ENCODE measurements at regions not wholly inside any gene's neighbourhood (a gene's known extent, or its start where the extent isn't known, plus 50 kb on each side); places are given as distances from the start of the nearest gene placed in this dataset.

DNA sequence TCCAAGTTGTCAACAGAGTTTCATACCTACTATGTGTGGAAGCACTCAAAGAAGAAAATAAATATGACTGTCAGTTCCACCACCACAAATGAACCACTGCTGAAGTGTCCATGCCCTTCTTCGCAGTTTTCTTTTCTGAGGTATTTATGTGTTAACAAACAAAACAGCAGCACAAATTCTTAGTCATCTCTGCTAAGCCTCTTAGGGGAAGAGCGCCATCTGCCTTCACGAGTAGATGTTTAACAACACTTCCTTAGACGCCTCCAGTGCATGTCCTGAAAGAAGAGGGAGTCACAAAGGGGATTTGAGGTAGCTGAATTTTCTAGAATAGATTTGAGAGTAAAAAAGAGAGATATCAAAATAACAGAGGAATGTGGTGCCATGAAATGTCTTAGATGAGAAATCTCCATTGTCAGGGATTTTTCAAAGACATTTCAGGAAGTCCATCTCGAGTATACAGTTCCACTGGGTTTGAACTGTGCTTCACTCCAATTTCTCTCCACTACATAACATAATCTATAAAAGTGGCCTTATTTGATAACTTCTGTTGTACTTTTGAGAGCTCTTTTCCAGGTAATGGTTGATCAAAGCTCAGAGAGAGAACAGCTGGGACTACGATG, 775.3 kb upstream of the POM121L12 start:
- H3K9me3 ChIP-seq: no peaks in the 10 kb centered on the region
- no peaks in the 10 kb centered on the region for H3K36me3 ChIP-seq
- TF ChIP-seq, protein P1, sequence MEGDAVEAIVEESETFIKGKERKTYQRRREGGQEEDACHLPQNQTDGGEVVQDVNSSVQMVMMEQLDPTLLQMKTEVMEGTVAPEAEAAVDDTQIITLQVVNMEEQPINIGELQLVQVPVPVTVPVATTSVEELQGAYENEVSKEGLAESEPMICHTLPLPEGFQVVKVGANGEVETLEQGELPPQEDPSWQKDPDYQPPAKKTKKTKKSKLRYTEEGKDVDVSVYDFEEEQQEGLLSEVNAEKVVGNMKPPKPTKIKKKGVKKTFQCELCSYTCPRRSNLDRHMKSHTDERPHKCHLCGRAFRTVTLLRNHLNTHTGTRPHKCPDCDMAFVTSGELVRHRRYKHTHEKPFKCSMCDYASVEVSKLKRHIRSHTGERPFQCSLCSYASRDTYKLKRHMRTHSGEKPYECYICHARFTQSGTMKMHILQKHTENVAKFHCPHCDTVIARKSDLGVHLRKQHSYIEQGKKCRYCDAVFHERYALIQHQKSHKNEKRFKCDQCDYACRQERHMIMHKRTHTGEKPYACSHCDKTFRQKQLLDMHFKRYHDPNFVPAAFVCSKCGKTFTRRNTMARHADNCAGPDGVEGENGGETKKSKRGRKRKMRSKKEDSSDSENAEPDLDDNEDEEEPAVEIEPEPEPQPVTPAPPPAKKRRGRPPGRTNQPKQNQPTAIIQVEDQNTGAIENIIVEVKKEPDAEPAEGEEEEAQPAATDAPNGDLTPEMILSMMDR (IDR thresholded peaks at IDR 0.05; ENCODE audit: low read depth, low read length): peak; percentile 66
- DNase-seq: peak; percentile 43
- H3K4me3 ChIP-seq (ENCODE audit: low read depth, low read length): no peak overlapping the region
- no peaks in the 10 kb centered on the region for H3K27me3 ChIP-seq
- H3K4me1 ChIP-seq: peaks cover 3% of the 10 kb centered on the region; the same call in 1 of the 2 replicates

DNA sequence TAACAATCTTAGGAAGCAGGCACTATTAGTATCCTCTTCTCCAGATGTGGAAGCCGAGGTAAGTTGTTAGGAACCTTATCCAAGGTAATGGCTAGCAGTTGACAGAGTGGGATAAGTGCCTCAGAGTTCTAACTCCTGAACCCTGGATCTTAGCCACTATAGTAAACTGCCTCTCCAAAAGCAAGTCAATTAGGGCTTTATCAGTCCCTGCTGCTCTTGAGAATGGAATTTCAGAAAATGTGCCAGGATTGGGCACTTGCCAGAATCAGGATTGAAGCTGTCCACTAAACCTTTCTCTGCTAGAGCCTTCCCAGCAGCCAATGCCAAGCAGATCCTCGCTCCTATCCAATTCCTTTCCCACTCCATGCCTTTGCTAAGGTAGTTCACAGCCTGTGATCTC, 777.5 kb upstream of the POM121L12 start:
- TF ChIP-seq, protein P1 (IDR thresholded peaks at IDR 0.05; ENCODE audit: low read depth, low read length): no peak
- Histone ChIP-seq H3K4me3 (ENCODE audit: low read depth, low read length) (no peak overlapping the region), H3K4me1 (peaks cover 3% of the 10 kb centered on the region; the same call in 1 of the 2 replicates), H3K27me3 (no peaks in the 10 kb centered on the region), H3K9me3 (no peaks in the 10 kb centered on the region), H3K36me3 (no peaks in the 10 kb centered on the region)
- DNase-seq: no peak

GRCh38 chr7:52254396-52255010, 780.9 kb upstream of the POM121L12 start:
- H3K36me3 ChIP-seq: no peaks in the 10 kb centered on the region
- H3K27me3 ChIP-seq: no peaks in the 10 kb centered on the region
- H3K9me3 ChIP-seq: no peaks in the 10 kb centered on the region
- no peak for DNase-seq
- H3K4me1 ChIP-seq: peaks cover 8% of the 10 kb centered on the region
- H3K4me3 ChIP-seq (ENCODE audit: low read depth, low read length): no peak overlapping the region
- TF ChIP-seq, protein P1 (IDR thresholded peaks at IDR 0.05; ENCODE audit: low read depth, low read length): no peak

DNA sequence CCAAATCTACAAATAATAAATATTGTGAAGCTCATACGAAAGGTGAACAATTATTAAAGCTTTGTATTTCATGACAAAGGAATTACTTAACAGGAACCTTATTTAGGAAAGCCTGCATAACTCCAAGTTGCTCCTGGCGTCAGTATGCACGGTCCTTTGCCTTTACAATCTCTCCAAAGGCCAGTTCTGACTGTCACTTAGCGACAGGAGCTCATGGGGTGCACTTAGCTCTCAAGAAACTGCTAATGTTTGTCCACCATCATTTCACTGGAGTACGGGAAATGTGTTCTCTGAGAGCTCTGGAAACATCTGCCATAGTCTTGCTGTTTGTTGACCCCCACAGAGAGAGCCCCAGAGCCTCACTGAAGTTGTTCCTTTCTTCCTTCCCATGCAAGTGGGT, 781.5 kb upstream of the POM121L12 start:
- DNase-seq: no peak
- H3K36me3 ChIP-seq: no peaks in the 10 kb centered on the region
- no peaks in the 10 kb centered on the region for H3K9me3 ChIP-seq
- TF ChIP-seq, protein P1 (IDR thresholded peaks at IDR 0.05; ENCODE audit: low read depth, low read length): no peak
- peaks cover 13% of the 10 kb centered on the region for H3K4me1 ChIP-seq
- no peak overlapping the region for H3K4me3 ChIP-seq (ENCODE audit: low read depth, low read length)
- H3K27me3 ChIP-seq: no peaks in the 10 kb centered on the region

DNA sequence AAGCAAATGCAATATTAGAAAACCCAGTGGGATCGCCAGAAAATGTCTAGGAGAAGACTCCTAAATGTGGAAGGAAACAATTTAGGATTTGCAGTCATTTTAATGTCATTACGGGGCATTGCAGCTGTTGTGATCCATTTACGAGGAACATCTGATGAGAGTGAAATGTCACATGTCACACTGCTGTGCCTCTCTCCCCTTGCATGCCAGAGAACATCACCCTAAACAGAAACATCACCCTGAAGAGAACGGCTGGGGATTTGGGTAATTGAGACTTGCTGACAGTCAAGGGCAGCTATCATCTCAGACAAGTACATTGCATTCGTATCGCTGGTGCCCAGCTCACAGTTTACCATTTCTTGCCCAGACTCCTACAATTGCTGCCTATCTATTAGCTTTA, 785.7 kb upstream of the POM121L12 start:
- Histone ChIP-seq H3K9me3 (no peaks in the 10 kb centered on the region), H3K4me1 (peaks cover 16% of the 10 kb centered on the region), H3K27me3 (no peaks in the 10 kb centered on the region), H3K4me3 (ENCODE audit: low read depth, low read length) (no peak overlapping the region), H3K36me3 (no peaks in the 10 kb centered on the region)
- DNase-seq: peak; percentile 14
- TF ChIP-seq, protein P1 (IDR thresholded peaks at IDR 0.05; ENCODE audit: low read depth, low read length): no peak

DNA sequence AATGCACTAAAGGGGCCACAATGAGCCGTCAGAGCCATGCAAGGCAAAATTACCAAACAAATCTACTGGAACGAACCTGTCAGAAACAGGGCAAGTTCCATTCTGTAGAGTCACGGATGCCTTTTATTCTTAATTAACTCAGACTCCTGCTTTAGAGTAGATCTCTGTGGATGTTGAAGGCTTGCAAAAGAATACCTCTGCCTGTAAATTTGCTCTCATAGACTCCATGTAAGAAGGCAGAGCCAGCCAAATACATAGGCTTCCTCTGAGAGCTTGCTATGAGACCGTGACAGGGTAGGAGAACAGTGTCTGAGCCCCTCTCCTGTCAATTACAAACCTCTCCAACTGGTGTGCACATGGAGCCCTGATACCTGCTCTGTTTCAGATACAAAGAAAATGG, 787.9 kb upstream of the POM121L12 start:
- no peak overlapping the region for H3K4me3 ChIP-seq (ENCODE audit: low read depth, low read length)
- H3K9me3 ChIP-seq: peaks cover 5% of the 10 kb centered on the region; the same call in 1 of the 2 replicates
- no peaks in the 10 kb centered on the region for H3K27me3 ChIP-seq
- TF ChIP-seq, protein P1 (IDR thresholded peaks at IDR 0.05; ENCODE audit: low read depth, low read length): no peak
- DNase-seq: no peak
- no peaks in the 10 kb centered on the region for H3K36me3 ChIP-seq
- H3K4me1 ChIP-seq: peaks cover 16% of the 10 kb centered on the region

All from BE2C (cell line).